Fibroblast of lung (primary cell): ENCODE measurements at regions not wholly inside any gene's neighbourhood (a gene's known extent, or its start where the extent isn't known, plus 50 kb on each side); places are given as distances from the start of the nearest gene placed in this dataset.

ENCODE experiments used
- DNase-seq, 2 donors: peaks; one replicate each; pipeline versions ENCODE4 v3.0.0 to v3.0.0-alpha.2; 2010; ENCODE audit warnings: low read depth in 2 of 2
- H2AFZ ChIP-seq: 2 replicates; pipeline ENCODE4 v1.5.1; 2012; ENCODE audit warnings: low read length, control low read depth, inconsistent platforms
- H3K27ac ChIP-seq: 2 replicates; pipeline ENCODE4 v1.5.1; 2011; ENCODE audit warnings: low read length, control low read depth; ENCODE audit not compliant: insufficient read depth
- H3K27me3 ChIP-seq: 2 replicates; pipeline ENCODE4 v1.5.1; 2011; ENCODE audit warnings: mild to moderate bottlenecking, low read length; ENCODE audit not compliant: control insufficient read depth, insufficient read depth
- H3K36me3 ChIP-seq: 2 replicates; pipeline ENCODE4 v1.5.1; 2011; ENCODE audit warnings: low read length; ENCODE audit not compliant: control insufficient read depth, insufficient read depth
- H3K4me1 ChIP-seq: 2 replicates; pipeline ENCODE4 v1.5.1; 2011; ENCODE audit warnings: low read length; ENCODE audit not compliant: control insufficient read depth, insufficient read depth; ENCODE audit errors: extremely low read depth
- H3K4me2 ChIP-seq: 2 replicates; pipeline ENCODE4 v1.5.1; 2011; ENCODE audit warnings: low read length, control low read depth; ENCODE audit not compliant: insufficient read depth; ENCODE audit errors: extremely low read depth
- H3K4me3 ChIP-seq, 4 experiments: fragments of 200-600 bp in 1 of 4; sonication (generic) in 1 of 4; replicated peaks in 1 of 4; 2 replicates each; pipeline ENCODE4 v1.5.1; 2011 to 2016; ENCODE audit warnings: low read length in 4 of 4, low read depth in 3 of 4, mild to moderate bottlenecking in 3 of 4, control low read depth in 2 of 4, inconsistent platforms in 1 of 4, mixed read lengths in 1 of 4; ENCODE audit not compliant: insufficient read depth in 1 of 4; ENCODE audit errors: control extremely low read depth in 1 of 4
- H3K79me2 ChIP-seq: 2 replicates; pipeline ENCODE4 v1.5.1; 2012; ENCODE audit warnings: mild to moderate bottlenecking, low read length, inconsistent platforms; ENCODE audit not compliant: control insufficient read depth, insufficient read depth
- H3K9ac ChIP-seq: 2 replicates; pipeline ENCODE4 v1.5.1; 2011; ENCODE audit warnings: mild to moderate bottlenecking, low read length, control low read depth; ENCODE audit not compliant: insufficient read depth
- H3K9me3 ChIP-seq: 2 replicates; pipeline ENCODE4 v1.5.1; 2012; ENCODE audit warnings: low read depth, low read length; ENCODE audit not compliant: control insufficient read depth, insufficient read depth
- H4K20me1 ChIP-seq: 2 replicates; pipeline ENCODE4 v1.5.1; 2011; ENCODE audit warnings: low read length; ENCODE audit not compliant: control insufficient read depth, insufficient read depth; ENCODE audit errors: extremely low read depth
- EZH2 ChIP-seq: IDR thresholded peaks from 2 replicates; pipeline ENCODE4 v1.5.1; 2012; ENCODE audit warnings: low read length, control low read depth, mild to moderate bottlenecking; ENCODE audit errors: missing control alignments
- TF ChIP-seq, protein P1 (sequence below), 2 donors: IDR thresholded peaks in 1 of 2; conservative IDR thresholded peaks in 1 of 2; 1 replicate in 1 of 2; 2 replicates in 1 of 2; pipeline ENCODE4 v1.5.1; 2011 to 2012; ENCODE audit warnings: low read length in 2 of 2, control low read depth in 1 of 2, inconsistent platforms in 1 of 2, low read depth in 1 of 2, mild to moderate bottlenecking in 1 of 2

DNA sequence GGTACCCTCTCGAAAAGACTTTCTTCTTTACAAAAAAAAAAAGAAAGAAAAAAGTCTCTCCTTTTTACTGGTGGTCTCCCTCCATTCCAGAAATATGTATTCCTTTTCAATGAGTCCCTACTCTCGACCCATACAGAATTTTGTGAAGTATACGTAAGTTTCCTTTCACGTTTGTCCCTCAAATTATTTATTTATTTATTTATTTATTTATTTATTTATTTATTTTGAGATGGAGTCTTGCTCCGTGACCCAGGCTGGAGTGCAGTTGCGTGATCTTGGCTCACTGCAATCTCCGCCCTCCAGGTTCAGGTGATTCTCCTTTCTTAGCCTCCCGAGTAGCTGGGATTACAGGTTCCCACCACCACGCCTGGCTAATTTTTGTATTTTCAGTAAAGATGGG lies 429.2 kb upstream of the AR start:
- Histone ChIP-seq H3K4me3 (no peak overlapping the region), H2AFZ (no peak overlapping the region), H3K27ac (no peak overlapping the region), H3K36me3 (no peaks in the 10 kb centered on the region), H3K9me3 (no peaks in the 10 kb centered on the region), H3K79me2 (no peaks in the 10 kb centered on the region), H4K20me1 (no peaks in the 10 kb centered on the region), H3K4me1 (no peaks in the 10 kb centered on the region), H3K9ac (no peak overlapping the region), H3K27me3 (no peaks in the 10 kb centered on the region), H3K4me2 (no peak overlapping the region)
- TF ChIP-seq, protein P1, sequence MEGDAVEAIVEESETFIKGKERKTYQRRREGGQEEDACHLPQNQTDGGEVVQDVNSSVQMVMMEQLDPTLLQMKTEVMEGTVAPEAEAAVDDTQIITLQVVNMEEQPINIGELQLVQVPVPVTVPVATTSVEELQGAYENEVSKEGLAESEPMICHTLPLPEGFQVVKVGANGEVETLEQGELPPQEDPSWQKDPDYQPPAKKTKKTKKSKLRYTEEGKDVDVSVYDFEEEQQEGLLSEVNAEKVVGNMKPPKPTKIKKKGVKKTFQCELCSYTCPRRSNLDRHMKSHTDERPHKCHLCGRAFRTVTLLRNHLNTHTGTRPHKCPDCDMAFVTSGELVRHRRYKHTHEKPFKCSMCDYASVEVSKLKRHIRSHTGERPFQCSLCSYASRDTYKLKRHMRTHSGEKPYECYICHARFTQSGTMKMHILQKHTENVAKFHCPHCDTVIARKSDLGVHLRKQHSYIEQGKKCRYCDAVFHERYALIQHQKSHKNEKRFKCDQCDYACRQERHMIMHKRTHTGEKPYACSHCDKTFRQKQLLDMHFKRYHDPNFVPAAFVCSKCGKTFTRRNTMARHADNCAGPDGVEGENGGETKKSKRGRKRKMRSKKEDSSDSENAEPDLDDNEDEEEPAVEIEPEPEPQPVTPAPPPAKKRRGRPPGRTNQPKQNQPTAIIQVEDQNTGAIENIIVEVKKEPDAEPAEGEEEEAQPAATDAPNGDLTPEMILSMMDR (conservative IDR thresholded peaks at IDR 0.05 in 1 of 2, IDR thresholded peaks at IDR 0.05 in 1 of 2; ENCODE audit: low read depth in 1 of 2, low read length in 2 of 2): no peak
- TF ChIP-seq EZH2: no peak
- no peak for DNase-seq

DNA sequence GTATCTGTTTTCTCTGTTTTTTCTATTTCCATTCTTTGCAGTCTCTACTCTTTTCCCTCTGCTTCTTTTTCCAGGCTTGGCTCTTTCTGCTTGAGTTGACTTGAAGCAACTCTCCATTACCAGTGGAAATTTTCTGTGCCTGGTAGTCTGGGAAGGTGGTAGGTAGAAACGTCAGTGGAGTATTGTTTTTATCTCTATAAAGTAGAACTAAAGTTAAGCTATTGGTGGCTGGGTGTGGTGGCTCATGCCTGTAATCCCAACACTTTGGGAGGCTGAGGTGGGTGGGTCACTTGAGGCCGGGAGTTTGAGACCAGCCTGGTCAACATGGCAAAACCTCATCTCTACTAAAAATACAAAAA lies 438.1 kb upstream of the AR start:
- Histone ChIP-seq H3K4me1 (no peaks in the 10 kb centered on the region), H3K79me2 (no peaks in the 10 kb centered on the region), H3K4me3 (no peak overlapping the region), H4K20me1 (no peaks in the 10 kb centered on the region), H3K9me3 (no peaks in the 10 kb centered on the region), H3K4me2 (no peak overlapping the region), H3K27ac (no peak overlapping the region), H3K9ac (no peak overlapping the region), H3K36me3 (no peaks in the 10 kb centered on the region), H2AFZ (no peak overlapping the region), H3K27me3 (no peaks in the 10 kb centered on the region)
- DNase-seq: no peak
- TF ChIP-seq, protein P1 (conservative IDR thresholded peaks at IDR 0.05 in 1 of 2, IDR thresholded peaks at IDR 0.05 in 1 of 2; ENCODE audit: low read depth in 1 of 2, low read length in 2 of 2): no peak
- no peak for TF ChIP-seq EZH2

DNA sequence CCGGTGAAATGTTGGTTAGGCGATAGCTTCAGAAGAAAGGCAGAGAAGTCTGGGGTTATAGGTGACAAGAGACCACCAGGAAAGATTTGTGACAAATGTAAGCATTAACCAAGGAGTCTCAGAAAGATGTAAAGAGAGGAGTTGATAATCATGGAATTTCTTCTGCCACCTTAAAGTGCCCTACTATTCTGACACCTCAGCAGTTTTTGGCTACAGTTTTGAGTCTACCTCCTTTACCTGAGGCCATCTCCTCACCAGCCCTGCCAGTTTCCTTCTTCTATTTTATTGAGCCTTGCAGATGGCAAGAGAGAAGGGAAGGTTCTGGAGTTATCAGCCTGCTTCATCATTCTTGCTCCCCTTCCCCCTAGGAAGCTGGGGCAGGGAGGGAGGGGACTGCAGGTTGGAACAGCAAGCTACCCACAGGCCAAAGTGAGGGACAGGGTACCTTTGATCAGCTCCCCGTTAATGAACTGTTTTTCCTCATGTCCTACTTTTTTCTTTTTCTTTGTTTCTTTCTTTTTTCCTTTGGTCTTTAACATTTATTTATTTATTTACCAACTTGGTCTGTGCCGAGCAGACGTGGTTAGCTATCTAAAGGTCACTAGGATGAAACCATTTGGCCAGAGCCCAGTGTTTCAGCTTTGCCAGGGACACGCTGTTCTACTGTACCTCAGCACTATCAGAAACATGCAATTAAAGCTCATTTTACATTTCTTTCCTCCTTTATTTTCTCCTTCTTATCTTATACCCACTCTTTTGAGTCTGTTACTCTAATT lies 438.7 kb upstream of the AR start:
- Histone ChIP-seq H3K4me1 (no peaks in the 10 kb centered on the region), H3K4me3 (no peak overlapping the region), H4K20me1 (no peaks in the 10 kb centered on the region), H3K27me3 (no peaks in the 10 kb centered on the region), H2AFZ (no peak overlapping the region), H3K79me2 (no peaks in the 10 kb centered on the region), H3K4me2 (no peak overlapping the region), H3K36me3 (no peaks in the 10 kb centered on the region), H3K27ac (no peak overlapping the region), H3K9ac (no peak overlapping the region), H3K9me3 (no peaks in the 10 kb centered on the region)
- no peak for DNase-seq
- TF ChIP-seq, protein P1 (conservative IDR thresholded peaks at IDR 0.05 in 1 of 2, IDR thresholded peaks at IDR 0.05 in 1 of 2; ENCODE audit: low read depth in 1 of 2, low read length in 2 of 2): no peak
- TF ChIP-seq EZH2: no peak
